NCI-H446 (cell line): ENCODE measurements at regions not wholly inside any gene's neighbourhood (a gene's known extent, or its start where the extent isn't known, plus 50 kb on each side); places are given as distances from the start of the nearest gene placed in this dataset.
A peak's percentile ranks its signal among the peaks of the same experiment; 100 is the strongest.

ENCODE experiments used
- DNase-seq, 2 experiments: peaks; one replicate each; lab custom pipeline; 2025; lab: John Stamatoyannopoulos, UW

GRCh38 chr16:72508191-72508590, 336.2 kb upstream of the PMFBP1 start:
- no peak for DNase-seq

GRCh38 chr16:72502594-72503005, 330.6 kb upstream of the PMFBP1 start:
- DNase-seq = no peak

GRCh38 chr16:72501739-72502593, 330.0 kb upstream of the PMFBP1 start:
- DNase-seq = peak; percentile 37 to 67

GRCh38 chr16:72500545-72500944, 328.6 kb upstream of the PMFBP1 start:
- DNase-seq = no peak

GRCh38 chr16:72493716-72494415, 321.9 kb upstream of the PMFBP1 start:
- DNase-seq = no peak

- DNase-seq = no peak
Measured at GRCh38 chr16:72487283-72487682, 315.3 kb upstream of the PMFBP1 start.

- DNase-seq = no peak
Measured at GRCh38 chr16:72482695-72483094, 310.7 kb upstream of the PMFBP1 start.

- DNase-seq = no peak
Measured at GRCh38 chr16:72481419-72481818, 309.5 kb upstream of the PMFBP1 start.

- DNase-seq = no peak
Measured at GRCh38 chr16:72480911-72481310, 309.0 kb upstream of the PMFBP1 start.

- no peak for DNase-seq
Measured at GRCh38 chr16:72475688-72476087, 303.7 kb upstream of the PMFBP1 start.

GRCh38 chr16:72474501-72475123, 302.7 kb upstream of the PMFBP1 start:
- no peak for DNase-seq

- DNase-seq = no peak
Measured at GRCh38 chr16:72473631-72474030, 301.7 kb upstream of the PMFBP1 start.

- DNase-seq = no peak
Measured at GRCh38 chr16:72471317-72471924, 299.5 kb upstream of the PMFBP1 start.

- DNase-seq = no peak
Measured at GRCh38 chr16:72470541-72470940, 298.6 kb upstream of the PMFBP1 start.

GRCh38 chr16:72469932-72470331, 298.0 kb upstream of the PMFBP1 start:
- no peak for DNase-seq

GRCh38 chr16:72468582-72468981, 296.6 kb upstream of the PMFBP1 start:
- no peak for DNase-seq

- DNase-seq = peak in 1 of 2 experiments; percentile 15
Measured at GRCh38 chr16:72467157-72467759, 295.3 kb upstream of the PMFBP1 start.

- DNase-seq = no peak
Measured at GRCh38 chr16:72464597-72465368, 292.8 kb upstream of the PMFBP1 start.

- no peak for DNase-seq
Measured at GRCh38 chr16:72464052-72464451, 292.1 kb upstream of the PMFBP1 start.

GRCh38 chr16:72458035-72458434, 286.1 kb upstream of the PMFBP1 start:
- DNase-seq = no peak

- DNase-seq = no peak
Measured at GRCh38 chr16:72457243-72457940, 285.4 kb upstream of the PMFBP1 start.
